Adrenal gland (tissue), 9 donors: ENCODE measurements at regions not wholly inside any gene's neighbourhood (a gene's known extent, or its start where the extent isn't known, plus 50 kb on each side); places are given as distances from the start of the nearest gene placed in this dataset.

Source experiments
- DNase-seq, 7 donors: peaks; one replicate each; pipeline ENCODE4 v3.0.0-alpha.2; 2019 to 2020
- H3K27ac ChIP-seq, 5 donors: fragments of 200-600 bp; sonication (generic) in 4 of 5; 1 replicate in 3 of 5; 2 replicates in 2 of 5; pipeline versions ENCODE4 v1.5.1 to v1.8.0; 2016 to 2020; ENCODE audit warnings: mild to moderate bottlenecking in 1 of 5
- H3K27me3 ChIP-seq: fragments of 200-600 bp; 2 replicates; pipeline ENCODE4 v1.8.0; 2021
- H3K36me3 ChIP-seq, 2 donors: fragments of 200-600 bp; replicated peaks in 1 of 2; 1 replicate in 1 of 2; 2 replicates in 1 of 2; pipeline versions ENCODE4 v1.5.1 to v1.8.0; 2018 to 2022
- H3K4me1 ChIP-seq, 2 donors: fragments of 200-600 bp; replicated peaks in 1 of 2; 1 replicate in 1 of 2; 2 replicates in 1 of 2; pipeline versions ENCODE4 v1.5.1 to v1.8.0; 2018 to 2021
- H3K4me3 ChIP-seq, 4 donors: fragments of 200-600 bp; sonication (generic) in 3 of 4; one replicate each; pipeline ENCODE4 v1.5.1; 2016 to 2018
- H3K9me3 ChIP-seq, 3 donors: fragments of 200-600 bp; sonication (generic) in 1 of 3; replicated peaks in 1 of 3; 1 replicate in 2 of 3; 2 replicates in 1 of 3; pipeline versions ENCODE4 v1.5.1 to v1.8.0; 2016 to 2021
- CTCF ChIP-seq, 6 experiments: fragments of 450-650 bp in 4 of 6; fragments of 200-600 bp in 2 of 6; sonication (generic) in 1 of 6; IDR thresholded peaks; 1 replicate in 5 of 6; 2 replicates in 1 of 6; pipeline versions ENCODE4 v1.5.1 to v1.8.0; 2016 to 2021; ENCODE audit warnings: antibody characterized with exemption in 6 of 6, mild to moderate bottlenecking in 2 of 6, moderate library complexity in 1 of 6
- POLR2A ChIP-seq, 2 donors: fragments of 450-650 bp; IDR thresholded peaks; one replicate each; pipeline ENCODE4 v1.6.1; 2017; ENCODE audit warnings: antibody characterized with exemption in 2 of 2, mild to moderate bottlenecking in 2 of 2, moderate library complexity in 1 of 2
- WGBS, 4 donors: extraction: QIAGEN DNeasy Blood & Tissue Kit in 2 of 4; methylation state at CpG; one replicate each; pipeline versions ENCODE4 v1.1.5 to v1.1.7; 2013 to 2017; 5-methylcytosine and 5-hydroxymethylcytosine counted together
- intact Hi-C, 2 donors: fragments of 100-400 bp; cut with DNase I; formaldehyde crosslinking; loops; one replicate each; pipeline versions ENCODE4 v1.14.1 to v1.15.0; 2022 to 2023
- donor health status: healthy with polysubstance abuse.
- donor health status: Bipolar disorder and iron deficiency.
- donor health status: DM: yes; HTN: yes; CAD: no.
- donor health status: DM: no; HTN: no; CAD: no.
- donor health status: DM: no; HTN: no; CAD: no.

GRCh38 chr1:88371436-88372023, 312.5 kb upstream of the PKN2 start:
- no peaks in the 10 kb centered on the region for H3K36me3 ChIP-seq
- no peak overlapping the region for H3K27ac ChIP-seq
- H3K9me3 ChIP-seq: no peaks in the 10 kb centered on the region
- WGBS, 4 donors: 67 to 73% (median 70%) methylated on average over 4 of the region's 4 CpGs
- H3K4me1 ChIP-seq: no peaks in the 10 kb centered on the region
- no peak for DNase-seq
- H3K4me3 ChIP-seq: no peak overlapping the region
- intact Hi-C loops: no loop called here
- no peak for TF ChIP-seq POLR2A (IDR thresholded peaks at IDR 0.05)
- no peak for TF ChIP-seq CTCF (IDR thresholded peaks at IDR 0.05)
- H3K27me3 ChIP-seq: no peaks in the 10 kb centered on the region

- Histone ChIP-seq H3K36me3 (no peaks in the 10 kb centered on the region), H3K9me3 (no peaks in the 10 kb centered on the region), H3K27ac (no peak overlapping the region), H3K4me3 (no peak overlapping the region), H3K4me1 (no peaks in the 10 kb centered on the region), H3K27me3 (no peaks in the 10 kb centered on the region)
- no peak for DNase-seq
- 77 to 95% (median 87%) methylated on average over 1 of the region's 1 CpG for WGBS, 4 donors
- intact Hi-C loops: no loop called here
- TF ChIP-seq CTCF (IDR thresholded peaks at IDR 0.05) (no peak), POLR2A (IDR thresholded peaks at IDR 0.05) (no peak)
Measured at GRCh38 chr1:88375977-88376376, 308.1 kb upstream of the PKN2 start.

- intact Hi-C loops: no loop called here
Measured at GRCh38 chr1:88376421-88376820, 307.7 kb upstream of the PKN2 start.

GRCh38 chr1:88378560-88378959, 305.5 kb upstream of the PKN2 start:
- no peak for DNase-seq
- intact Hi-C loops: no loop called here
- Histone ChIP-seq H3K4me1 (no peaks in the 10 kb centered on the region), H3K27me3 (no peaks in the 10 kb centered on the region), H3K36me3 (no peaks in the 10 kb centered on the region), H3K27ac (no peak overlapping the region), H3K4me3 (no peak overlapping the region), H3K9me3 (no peaks in the 10 kb centered on the region)
- WGBS, 4 donors: 62 to 73% (median 67%) methylated on average over 3 of the region's 3 CpGs
- TF ChIP-seq POLR2A (IDR thresholded peaks at IDR 0.05) (no peak), CTCF (IDR thresholded peaks at IDR 0.05) (no peak)

More at GRCh38 chr1:88376421-88376820, 307.7 kb upstream of the PKN2 start:
- Histone ChIP-seq H3K4me1 (no peaks in the 10 kb centered on the region), H3K4me3 (no peak overlapping the region), H3K9me3 (no peaks in the 10 kb centered on the region), H3K36me3 (no peaks in the 10 kb centered on the region), H3K27ac (no peak overlapping the region), H3K27me3 (no peaks in the 10 kb centered on the region)
- no peak for TF ChIP-seq POLR2A (IDR thresholded peaks at IDR 0.05)
- TF ChIP-seq CTCF (IDR thresholded peaks at IDR 0.05): no peak
- DNase-seq: no peak
